Right renal cortex interstitium (tissue), 3 donors: ENCODE measurements at regions not wholly inside any gene's neighbourhood (a gene's known extent, or its start where the extent isn't known, plus 50 kb on each side); places are given as distances from the start of the nearest gene placed in this dataset.

ENCODE experiments used
- DNase-seq, 3 donors: peaks; one replicate each; pipeline ENCODE4 v3.0.0-alpha.2; 2013; ENCODE audit warnings: low read depth in 3 of 3, low spot score in 2 of 3

DNA sequence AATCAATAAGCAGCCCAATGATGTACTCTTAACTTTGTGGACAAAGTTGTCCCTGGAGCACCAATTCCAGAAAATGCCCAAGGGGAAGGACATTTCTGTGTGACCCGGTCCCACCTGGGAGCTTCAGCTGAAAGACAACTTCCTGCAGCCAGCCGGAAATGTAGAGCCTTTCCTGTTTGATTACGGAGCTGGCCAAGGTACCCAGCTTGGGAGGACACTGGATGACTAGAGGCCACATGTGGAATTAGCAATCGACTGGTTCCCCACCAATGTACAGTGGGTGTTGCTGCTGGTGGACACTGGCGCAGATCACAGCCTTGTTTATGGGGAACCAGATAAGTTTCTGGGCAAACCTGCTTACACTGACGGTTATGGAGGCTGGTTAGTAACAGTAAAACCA lies 53.0 kb upstream of the ZC3H15 start:
- DNase-seq = no peak

DNA sequence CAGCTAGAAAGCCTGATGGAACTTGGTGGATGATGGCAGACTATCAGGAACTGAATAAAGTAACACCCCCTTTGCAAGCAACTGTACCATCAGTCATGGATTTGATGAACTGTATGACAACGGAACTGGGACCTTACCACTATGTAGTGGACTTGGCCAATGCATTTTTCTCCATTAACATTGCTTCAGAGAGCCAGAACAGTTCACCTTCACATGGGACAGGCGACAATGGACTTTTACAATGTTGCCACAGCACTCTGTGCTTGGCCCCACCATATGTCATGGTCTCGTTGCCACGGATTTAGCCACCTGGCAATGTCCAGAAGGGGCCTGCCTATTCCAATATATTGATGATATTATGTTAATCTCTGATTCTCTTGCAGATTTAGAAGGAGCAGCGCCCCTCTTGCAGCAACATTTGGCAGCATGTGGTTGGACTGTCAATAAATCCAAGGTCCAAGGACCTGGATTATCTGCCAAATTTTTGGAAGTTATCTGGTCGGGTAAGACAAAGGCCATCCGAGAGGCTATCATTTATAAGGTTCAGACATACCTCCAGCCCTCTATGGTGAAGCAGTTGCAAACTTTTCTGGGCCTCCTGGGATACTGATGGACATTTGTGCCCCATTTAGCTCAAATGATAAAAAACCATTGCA lies 52.2 kb upstream of the ZC3H15 start:
- DNase-seq = no peak
